Sigmoid colon (tissue), 6 donors: ENCODE measurements at regions not wholly inside any gene's neighbourhood (a gene's known extent, or its start where the extent isn't known, plus 50 kb on each side); places are given as distances from the start of the nearest gene placed in this dataset.

ENCODE experiments used
- DNase-seq: peaks from one replicate; pipeline ENCODE4 v3.0.0-alpha.2; 2019
- H3K27ac ChIP-seq, 4 donors: fragments of 200-600 bp; sonication (generic); one replicate each; pipeline ENCODE4 v1.5.1; 2016 to 2019; ENCODE audit warnings: mild to moderate bottlenecking in 1 of 4
- H3K27me3 ChIP-seq, 3 donors: fragments of 200-600 bp; sonication (generic); one replicate each; pipeline ENCODE4 v1.5.1; 2019; ENCODE audit warnings: mild to moderate bottlenecking in 1 of 3
- H3K36me3 ChIP-seq, 4 donors: fragments of 200-600 bp; sonication (generic); one replicate each; pipeline ENCODE4 v1.5.1; 2016 to 2019
- H3K4me1 ChIP-seq, 4 donors: fragments of 200-600 bp; sonication (generic); one replicate each; pipeline ENCODE4 v1.5.1; 2017 to 2019
- H3K4me3 ChIP-seq, 4 donors: fragments of 200-600 bp; sonication (generic); one replicate each; pipeline ENCODE4 v1.5.1; 2017 to 2019; ENCODE audit warnings: mild to moderate bottlenecking in 2 of 4, moderate library complexity in 1 of 4
- H3K9me3 ChIP-seq, 4 donors: fragments of 200-600 bp in 3 of 4; sonication (generic) in 3 of 4; one replicate each; pipeline versions ENCODE4 v1.5.1 to v1.6.1; 2013 to 2019
- EP300 ChIP-seq, 4 donors: sonication (generic); formaldehyde crosslinking; IDR thresholded peaks; one replicate each; pipeline ENCODE4 v1.6.1; 2017; ENCODE audit warnings: antibody characterized with exemption in 4 of 4
- POLR2A ChIP-seq, 2 donors: fragments of 450-650 bp; IDR thresholded peaks; one replicate each; pipeline ENCODE4 v1.6.1; 2016; ENCODE audit warnings: antibody characterized with exemption in 2 of 2, mild to moderate bottlenecking in 2 of 2, moderate library complexity in 2 of 2
- POLR2AphosphoS5 ChIP-seq, 4 donors: sonication (generic); formaldehyde crosslinking; IDR thresholded peaks; one replicate each; pipeline ENCODE4 v1.6.1; 2017; ENCODE audit warnings: antibody characterized with exemption in 4 of 4
- WGBS, 2 donors: extraction: QIAGEN DNeasy Blood & Tissue Kit; methylation state at CpG; one replicate each; pipeline ENCODE4 v1.1.7; 2013; 5-methylcytosine and 5-hydroxymethylcytosine counted together
- intact Hi-C: fragments of 100-400 bp; cut with DNase I; formaldehyde crosslinking; loops from one replicate; pipeline ENCODE4 v1.15.1; 2023
- TF ChIP-seq, protein P1 (sequence below), 4 experiments: fragments of 450-650 bp in 3 of 4; fragments of 200-600 bp in 1 of 4; IDR thresholded peaks; one replicate each; pipeline ENCODE4 v1.5.1; 2016 to 2019; ENCODE audit warnings: antibody characterized with exemption in 4 of 4, mild to moderate bottlenecking in 3 of 4, moderate library complexity in 2 of 4
- donor health status: healthy with polysubstance abuse.
- donor health status: healthy.

DNA sequence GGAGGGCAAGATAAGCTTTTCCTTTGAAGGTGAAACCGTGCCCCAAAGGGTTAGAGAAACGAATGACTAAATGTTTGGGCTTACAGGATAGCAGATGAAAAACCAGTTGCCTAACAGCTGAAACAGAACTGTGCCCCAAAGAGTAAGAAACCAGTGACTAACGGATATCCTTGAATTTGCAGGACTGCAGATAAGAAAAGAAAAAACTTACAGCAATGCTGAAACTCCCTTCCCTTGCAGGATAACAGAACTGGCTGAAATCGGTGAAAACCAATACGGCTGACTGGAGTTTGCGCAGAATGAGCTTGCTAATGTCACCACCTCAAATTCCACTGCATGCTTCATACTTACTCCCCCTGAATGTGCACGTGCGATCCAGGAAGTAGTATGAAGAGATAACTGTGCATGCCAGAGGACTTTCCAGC is 175.2 kb upstream of the NLRP1 start:
- peaks cover 0 to 6% (median 0%) of the 10 kb centered on the region in 3 donors for H3K27me3 ChIP-seq
- no peak for DNase-seq
- H3K27ac ChIP-seq = no peak overlapping the region
- no peaks in the 10 kb centered on the region for H3K9me3 ChIP-seq
- 65% methylated on average over 8 of the region's 8 CpGs for WGBS, 2 donors
- H3K4me1 ChIP-seq = no peaks in the 10 kb centered on the region
- no peaks in the 10 kb centered on the region for H3K36me3 ChIP-seq
- TF ChIP-seq EP300 (IDR thresholded peaks at IDR 0.05) (no peak), POLR2A (IDR thresholded peaks at IDR 0.05) (no peak), POLR2AphosphoS5 (IDR thresholded peaks at IDR 0.05) (no peak)
- TF ChIP-seq, protein P1, sequence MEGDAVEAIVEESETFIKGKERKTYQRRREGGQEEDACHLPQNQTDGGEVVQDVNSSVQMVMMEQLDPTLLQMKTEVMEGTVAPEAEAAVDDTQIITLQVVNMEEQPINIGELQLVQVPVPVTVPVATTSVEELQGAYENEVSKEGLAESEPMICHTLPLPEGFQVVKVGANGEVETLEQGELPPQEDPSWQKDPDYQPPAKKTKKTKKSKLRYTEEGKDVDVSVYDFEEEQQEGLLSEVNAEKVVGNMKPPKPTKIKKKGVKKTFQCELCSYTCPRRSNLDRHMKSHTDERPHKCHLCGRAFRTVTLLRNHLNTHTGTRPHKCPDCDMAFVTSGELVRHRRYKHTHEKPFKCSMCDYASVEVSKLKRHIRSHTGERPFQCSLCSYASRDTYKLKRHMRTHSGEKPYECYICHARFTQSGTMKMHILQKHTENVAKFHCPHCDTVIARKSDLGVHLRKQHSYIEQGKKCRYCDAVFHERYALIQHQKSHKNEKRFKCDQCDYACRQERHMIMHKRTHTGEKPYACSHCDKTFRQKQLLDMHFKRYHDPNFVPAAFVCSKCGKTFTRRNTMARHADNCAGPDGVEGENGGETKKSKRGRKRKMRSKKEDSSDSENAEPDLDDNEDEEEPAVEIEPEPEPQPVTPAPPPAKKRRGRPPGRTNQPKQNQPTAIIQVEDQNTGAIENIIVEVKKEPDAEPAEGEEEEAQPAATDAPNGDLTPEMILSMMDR (IDR thresholded peaks at IDR 0.05) = no peak
- intact Hi-C loops = no loop called here
- no peak overlapping the region for H3K4me3 ChIP-seq

- no peak for DNase-seq
- intact Hi-C loops = no loop called here
- no peak overlapping the region for H3K4me3 ChIP-seq
- H3K27ac ChIP-seq = no peak overlapping the region
- H3K9me3 ChIP-seq = no peaks in the 10 kb centered on the region
- H3K36me3 ChIP-seq = no peaks in the 10 kb centered on the region
- 65 to 71% methylated on average over 2 of the region's 2 CpGs for WGBS, 2 donors
- peaks cover 0 to 4% (median 0%) of the 10 kb centered on the region in 3 donors for H3K27me3 ChIP-seq
- H3K4me1 ChIP-seq = no peaks in the 10 kb centered on the region
- TF ChIP-seq POLR2AphosphoS5 (IDR thresholded peaks at IDR 0.05) (no peak), POLR2A (IDR thresholded peaks at IDR 0.05) (no peak), EP300 (IDR thresholded peaks at IDR 0.05) (no peak)
- TF ChIP-seq, protein P1 (IDR thresholded peaks at IDR 0.05) = no peak
Measured at GRCh38 chr17:5762191-5762590, 177.9 kb upstream of the NLRP1 start.

GRCh38 chr17:5763595-5764306 is 179.4 kb upstream of the NLRP1 start:
- WGBS, 2 donors = 59 to 67% methylated on average over 14 of the region's 14 CpGs
- no peak overlapping the region for H3K4me3 ChIP-seq
- intact Hi-C loops = no loop called here
- H3K4me1 ChIP-seq = no peaks in the 10 kb centered on the region
- H3K27ac ChIP-seq = no peak overlapping the region
- peaks cover 0 to 11% (median 0%) of the 10 kb centered on the region in 3 donors for H3K27me3 ChIP-seq
- no peaks in the 10 kb centered on the region for H3K36me3 ChIP-seq
- H3K9me3 ChIP-seq = no peaks in the 10 kb centered on the region
- no peak for TF ChIP-seq EP300 (IDR thresholded peaks at IDR 0.05)
- no peak for TF ChIP-seq POLR2AphosphoS5 (IDR thresholded peaks at IDR 0.05)
- no peak for DNase-seq

- 42 to 53% methylated on average over 13 of the region's 13 CpGs for WGBS, 2 donors
- no peak overlapping the region for H3K27ac ChIP-seq
- H3K4me1 ChIP-seq = no peaks in the 10 kb centered on the region
- peaks cover 0 to 31% (median 7%) of the 10 kb centered on the region in 3 donors for H3K27me3 ChIP-seq
- no peaks in the 10 kb centered on the region for H3K9me3 ChIP-seq
- no peak overlapping the region for H3K4me3 ChIP-seq
- intact Hi-C loops = no loop called here
- no peaks in the 10 kb centered on the region for H3K36me3 ChIP-seq
- TF ChIP-seq EP300 (IDR thresholded peaks at IDR 0.05) (no peak), POLR2AphosphoS5 (IDR thresholded peaks at IDR 0.05) (no peak), POLR2A (IDR thresholded peaks at IDR 0.05) (no peak)
- TF ChIP-seq, protein P1 (IDR thresholded peaks at IDR 0.05) = no peak
- no peak for DNase-seq
Measured at GRCh38 chr17:5769593-5770354, 185.5 kb upstream of the NLRP1 start.
